HuH-7.5 (cell line): ENCODE measurements at regions not wholly inside any gene's neighbourhood (a gene's known extent, or its start where the extent isn't known, plus 50 kb on each side); places are given as distances from the start of the nearest gene placed in this dataset.

Experiments used
- DNase-seq: peaks from one replicate; pipeline ENCODE4 v3.0.0; 2011; ENCODE audit warnings: low spot score

DNA sequence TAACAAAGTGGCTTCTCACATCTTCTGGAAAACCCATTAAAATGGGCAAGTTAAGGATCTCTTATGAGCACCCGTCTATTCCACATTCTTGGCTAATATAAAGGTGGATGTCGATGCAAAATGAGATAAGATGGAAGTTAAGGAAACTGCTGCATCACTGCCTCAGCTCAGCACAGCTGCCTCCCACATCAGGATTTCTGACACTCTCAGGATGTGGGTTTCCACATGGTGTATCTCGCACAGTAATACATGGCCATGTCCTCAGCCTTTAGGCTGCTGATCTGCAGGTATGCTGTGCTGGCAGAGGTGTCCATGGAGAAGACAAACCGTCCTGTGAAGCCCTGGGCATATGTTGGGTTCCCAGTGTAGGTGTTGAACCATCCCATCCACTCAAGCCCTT is 1348.0 kb downstream of the TMEM121 start:
- DNase-seq = no peak

DNA sequence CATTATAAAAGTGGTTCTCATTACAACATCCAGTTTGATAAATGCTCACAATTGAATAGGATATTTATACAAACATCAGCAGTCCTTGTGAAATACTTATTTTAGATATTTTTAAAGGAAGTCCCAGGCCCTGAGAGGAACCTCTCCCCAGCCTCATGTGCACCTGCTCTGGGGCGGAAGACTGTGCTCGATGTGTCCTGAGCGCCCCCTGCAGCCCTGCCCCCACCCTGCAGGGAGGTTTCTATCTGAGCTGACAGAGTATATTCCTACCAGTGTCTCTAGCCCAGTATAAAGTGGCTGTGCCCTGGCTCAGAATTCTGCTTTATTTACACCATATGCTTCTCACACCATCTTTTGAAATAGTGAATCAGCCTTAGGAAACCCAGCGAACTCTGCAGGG is 1349.1 kb downstream of the TMEM121 start:
- DNase-seq = no peak

DNA sequence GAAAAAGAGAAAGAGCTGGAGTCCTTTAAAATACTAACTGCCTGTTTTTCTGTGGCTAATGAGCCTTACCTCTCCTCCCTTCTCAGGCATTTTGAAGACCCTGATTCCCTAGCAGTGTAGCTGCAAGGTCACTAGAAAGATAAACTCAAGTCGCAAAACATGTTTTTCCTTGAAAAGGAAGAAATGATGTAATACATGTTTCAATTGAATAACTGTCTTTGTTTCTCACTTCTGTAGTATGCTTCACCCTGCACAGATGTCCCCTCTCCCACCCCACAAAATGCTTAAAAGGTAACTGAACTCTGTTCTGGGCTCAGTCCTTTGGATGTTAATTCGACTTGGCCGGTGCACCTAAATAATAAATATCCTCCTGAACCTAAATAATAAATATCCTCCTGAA is 1350.3 kb downstream of the TMEM121 start:
- DNase-seq = no peak

DNA sequence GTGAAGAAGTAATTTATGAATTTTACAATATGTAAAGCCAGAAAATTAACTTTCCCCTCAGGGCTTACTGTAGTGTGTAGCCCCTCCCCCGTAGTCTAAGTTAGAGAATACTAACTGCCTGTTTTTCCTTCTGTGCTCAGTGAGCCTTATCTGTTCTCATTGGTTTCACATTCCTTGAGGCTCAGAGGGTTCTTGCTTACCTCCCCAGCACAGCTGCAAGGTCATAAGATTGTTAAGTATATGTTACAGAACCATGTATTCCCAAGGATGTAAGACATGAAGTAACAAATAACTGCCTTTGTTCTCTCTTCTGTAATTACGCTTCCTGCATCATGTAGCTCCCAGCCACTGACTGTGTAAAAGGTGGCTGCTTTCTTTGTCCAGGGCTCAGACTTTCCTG is 1351.1 kb downstream of the TMEM121 start:
- no peak for DNase-seq

DNA sequence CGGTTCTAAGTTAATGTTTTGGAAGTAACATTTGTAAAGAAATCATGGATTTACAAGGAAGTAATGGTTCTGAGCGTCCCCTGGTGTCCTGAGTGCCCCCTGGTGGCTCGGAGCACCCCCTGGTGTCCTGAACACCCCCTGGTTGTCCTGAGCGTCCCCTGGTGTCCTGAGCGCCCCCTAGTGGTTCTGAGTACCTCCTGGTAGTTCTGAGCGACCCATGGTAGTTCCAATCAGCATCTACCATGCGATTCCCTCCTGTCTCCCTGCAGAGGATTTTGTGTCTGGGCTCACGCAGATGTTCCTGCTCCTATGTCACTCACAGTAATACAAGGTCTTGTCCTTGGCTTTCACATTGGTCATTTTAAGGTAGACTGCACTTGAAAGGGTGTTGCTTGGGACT is 1352.9 kb downstream of the TMEM121 start:
- DNase-seq = peak; percentile 31

DNA sequence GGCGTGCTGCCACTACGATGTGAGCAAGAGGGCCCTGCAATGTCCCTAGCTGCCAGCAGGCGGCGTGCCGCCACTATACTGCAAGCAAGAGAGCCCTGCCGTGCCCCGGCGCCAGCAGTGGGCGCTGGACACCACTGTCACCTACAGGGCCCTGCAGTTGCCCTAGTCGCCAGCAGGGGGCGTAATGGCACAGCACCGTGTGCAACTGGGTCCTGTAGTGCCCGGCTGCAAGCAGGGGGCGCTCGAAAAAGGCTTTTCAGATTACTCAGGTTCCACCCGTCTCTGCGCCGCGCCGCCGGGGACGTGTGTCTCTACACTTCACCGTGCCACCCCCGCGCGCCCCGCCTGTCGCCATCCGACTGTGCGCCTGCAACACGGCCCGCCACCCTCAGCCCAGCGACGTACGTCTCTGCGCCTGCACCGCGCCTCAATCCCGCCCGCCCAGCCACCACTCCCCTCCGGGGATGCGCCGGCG is 1356.9 kb downstream of the TMEM121 start:
- no peak for DNase-seq
